OCI-LY3 (cell line): ENCODE measurements at regions not wholly inside any gene's neighbourhood (a gene's known extent, or its start where the extent isn't known, plus 50 kb on each side); places are given as distances from the start of the nearest gene placed in this dataset.

Experiments used
- CTCF ChIP-seq: fragments of 200-600, 300-600 bp; sonication (generic); IDR thresholded peaks from 2 replicates; pipeline ENCODE4 v1.5.1; 2014; ENCODE audit warnings: antibody characterized with exemption, low read length, low read depth
- EZH2phosphoT487 ChIP-seq: fragments of 200-600 bp; shearing (Covaris generic); IDR thresholded peaks from 2 replicates; pipeline ENCODE4 v1.6.1; 2018; ENCODE audit warnings: antibody characterized with exemption, mixed run types, low read depth

DNA sequence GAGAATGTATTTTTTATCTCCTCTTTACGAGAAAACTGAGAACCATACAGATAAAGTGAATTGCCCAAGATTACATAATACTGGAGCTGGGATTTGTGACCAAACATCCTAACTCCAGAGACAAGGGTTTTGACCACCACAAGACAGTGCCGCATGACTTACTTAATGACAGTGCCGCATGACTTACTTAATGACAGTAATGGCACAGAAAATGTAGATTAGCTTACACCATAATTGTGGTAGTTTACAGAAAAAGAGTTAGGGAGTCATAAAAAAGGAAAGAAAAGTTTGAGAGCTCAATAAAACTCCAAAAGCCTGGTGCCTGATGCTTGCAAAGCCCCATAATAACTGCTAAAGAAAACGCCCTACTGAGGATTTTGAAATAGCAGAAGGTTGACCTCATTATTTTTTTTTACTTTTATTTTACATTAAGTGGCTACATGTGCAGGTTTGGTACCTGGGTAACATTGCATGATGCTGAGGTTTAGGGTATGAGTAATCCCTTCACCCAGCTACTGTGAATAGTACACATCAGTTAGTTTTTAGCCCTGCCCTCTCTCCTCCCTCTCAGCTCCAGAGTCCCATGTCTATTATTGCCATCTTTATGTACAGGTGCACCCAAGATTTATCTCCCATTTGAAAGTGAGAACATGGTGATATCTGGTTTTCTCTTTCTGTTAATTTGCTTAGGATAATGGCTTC lies 310.0 kb upstream of the UBE2E3 start:
- TF ChIP-seq CTCF (no peak), EZH2phosphoT487 (no peak)
